ENCODE measurements at regions not wholly inside any gene's neighbourhood (a gene's known extent, or its start where the extent isn't known, plus 50 kb on each side); places are given as distances from the start of the nearest gene placed in this dataset.

- ATAC-seq (ENCODE audit: low FRiP score) (no peak), DNase-seq (peak in 1 of 2 donors; percentile 66)
- no peaks in the 10 kb centered on the region for H3K9me3 ChIP-seq (ENCODE audit: control insufficient read depth, low read length)
- H3K4me1 ChIP-seq (ENCODE audit: control insufficient read depth in 1 of 2, insufficient read depth in 2 of 2, low read length in 2 of 2): no peaks in the 10 kb centered on the region
- WGBS, 2 donors: 67 to 73% methylated on average over 5 of the region's 5 CpGs
- no peaks in the 10 kb centered on the region for H3K27me3 ChIP-seq (ENCODE audit: control insufficient read depth in 1 of 2, insufficient read depth in 2 of 2, low read length in 1 of 2)
- H3K4me3 ChIP-seq (ENCODE audit: low read length in 2 of 2): no peak overlapping the region
- no peaks in the 10 kb centered on the region for H3K36me3 ChIP-seq (ENCODE audit: control insufficient read depth in 1 of 2, insufficient read depth in 2 of 2, low read length in 1 of 2)
- H3K27ac ChIP-seq (ENCODE audit: low read depth in 1 of 2, low read length in 2 of 2): no peak overlapping the region
- intact Hi-C loops (cut with DNase I): no loop called here
Observed at GRCh38 chr17:77793971-77794235, 164.6 kb upstream of the TNRC6C start.

GRCh38 chr17:77794846-77795245 lies 163.7 kb upstream of the TNRC6C start:
- ATAC-seq (ENCODE audit: low FRiP score) (no peak), DNase-seq (peak in 1 of 2 donors; percentile 54)
- Histone ChIP-seq H3K9me3 (ENCODE audit: control insufficient read depth, low read length) (no peaks in the 10 kb centered on the region), H3K4me3 (ENCODE audit: low read length in 2 of 2) (no peak overlapping the region), H3K27ac (ENCODE audit: low read depth in 1 of 2, low read length in 2 of 2) (no peak overlapping the region), H3K36me3 (ENCODE audit: control insufficient read depth in 1 of 2, insufficient read depth in 2 of 2, low read length in 1 of 2) (no peaks in the 10 kb centered on the region), H3K4me1 (ENCODE audit: control insufficient read depth in 1 of 2, insufficient read depth in 2 of 2, low read length in 2 of 2) (no peaks in the 10 kb centered on the region), H3K27me3 (ENCODE audit: control insufficient read depth in 1 of 2, insufficient read depth in 2 of 2, low read length in 1 of 2) (no peaks in the 10 kb centered on the region)
- 75 to 85% methylated on average over 6 of the region's 6 CpGs for WGBS, 2 donors
- intact Hi-C loops (cut with DNase I): loop anchor here in 1 of 2 donors (5.0 kb wide), 1 partner anchor 193 kb away; no protein-coding TSS in a partner anchor

- Histone ChIP-seq H3K9me3 (ENCODE audit: control insufficient read depth, low read length) (no peaks in the 10 kb centered on the region), H3K27ac (ENCODE audit: low read depth in 1 of 2, low read length in 2 of 2) (peak overlapping the region in 1 of 2 donors; percentile 73), H3K36me3 (ENCODE audit: control insufficient read depth in 1 of 2, insufficient read depth in 2 of 2, low read length in 1 of 2) (no peaks in the 10 kb centered on the region), H3K4me1 (ENCODE audit: control insufficient read depth in 1 of 2, insufficient read depth in 2 of 2, low read length in 2 of 2) (no peaks in the 10 kb centered on the region), H3K27me3 (ENCODE audit: control insufficient read depth in 1 of 2, insufficient read depth in 2 of 2, low read length in 1 of 2) (no peaks in the 10 kb centered on the region), H3K4me3 (ENCODE audit: low read length in 2 of 2) (no peak overlapping the region)
- intact Hi-C loops (cut with DNase I): loop anchor here in 1 of 2 donors (5.0 kb wide), 1 partner anchor 193 kb away; no protein-coding TSS in a partner anchor
- DNase-seq (peak in 1 of 2 donors; percentile 24), ATAC-seq (ENCODE audit: low FRiP score) (no peak)
- 68% methylated on average over 4 of the region's 4 CpGs for WGBS, 2 donors
Observed at GRCh38 chr17:77795685-77796084, 162.8 kb upstream of the TNRC6C start.

- peak; percentile 92 for ATAC-seq (ENCODE audit: low FRiP score)
- H3K27ac ChIP-seq (ENCODE audit: low read depth in 1 of 2, low read length in 2 of 2): peak overlapping the region in 1 of 2 donors; percentile 92
Observed at GRCh38 chr17:77796176-77796860, 162.2 kb upstream of the TNRC6C start.

GRCh38 chr17:77798031-77798430 lies 160.5 kb upstream of the TNRC6C start:
- Histone ChIP-seq H3K27me3 (ENCODE audit: control insufficient read depth in 1 of 2, insufficient read depth in 2 of 2, low read length in 1 of 2) (no peaks in the 10 kb centered on the region), H3K36me3 (ENCODE audit: control insufficient read depth in 1 of 2, insufficient read depth in 2 of 2, low read length in 1 of 2) (no peaks in the 10 kb centered on the region), H3K9me3 (ENCODE audit: control insufficient read depth, low read length) (no peaks in the 10 kb centered on the region), H3K27ac (ENCODE audit: low read depth in 1 of 2, low read length in 2 of 2) (no peak overlapping the region), H3K4me3 (ENCODE audit: low read length in 2 of 2) (no peak overlapping the region), H3K4me1 (ENCODE audit: control insufficient read depth in 1 of 2, insufficient read depth in 2 of 2, low read length in 2 of 2) (no peaks in the 10 kb centered on the region)
- DNase-seq (peak in 1 of 2 donors; percentile 25), ATAC-seq (ENCODE audit: low FRiP score) (no peak)
- intact Hi-C loops (cut with DNase I): loop anchor here in 1 of 2 donors (5.0 kb wide), 1 partner anchor 196 kb away; no protein-coding TSS in a partner anchor
- WGBS, 2 donors: 93 to 95% methylated on average over 7 of the region's 7 CpGs

More at GRCh38 chr17:77796176-77796860, 162.2 kb upstream of the TNRC6C start:
- Histone ChIP-seq H3K36me3 (ENCODE audit: control insufficient read depth in 1 of 2, insufficient read depth in 2 of 2, low read length in 1 of 2) (no peaks in the 10 kb centered on the region), H3K4me1 (ENCODE audit: control insufficient read depth in 1 of 2, insufficient read depth in 2 of 2, low read length in 2 of 2) (no peaks in the 10 kb centered on the region), H3K4me3 (ENCODE audit: low read length in 2 of 2) (no peak overlapping the region), H3K27me3 (ENCODE audit: control insufficient read depth in 1 of 2, insufficient read depth in 2 of 2, low read length in 1 of 2) (no peaks in the 10 kb centered on the region), H3K9me3 (ENCODE audit: control insufficient read depth, low read length) (no peaks in the 10 kb centered on the region)
- intact Hi-C loops (cut with DNase I): loop anchor here in 1 of 2 donors (5.0 kb wide), 1 partner anchor 194 kb away; no protein-coding TSS in a partner anchor
- WGBS, 2 donors: 6 to 8% methylated on average over 9 of the region's 9 CpGs
- DNase-seq: peak; percentile 87 to 94

GRCh38 chr17:77798481-77798880 lies 160.0 kb upstream of the TNRC6C start:
- DNase-seq (peak in 1 of 2 donors; percentile 67), ATAC-seq (ENCODE audit: low FRiP score) (no peak)
- H3K27me3 ChIP-seq (ENCODE audit: control insufficient read depth in 1 of 2, insufficient read depth in 2 of 2, low read length in 1 of 2): no peaks in the 10 kb centered on the region
- no peak overlapping the region for H3K27ac ChIP-seq (ENCODE audit: low read depth in 1 of 2, low read length in 2 of 2)
- intact Hi-C loops (cut with DNase I): loop anchor here in 1 of 2 donors (5.0 kb wide), 1 partner anchor 196 kb away; no protein-coding TSS in a partner anchor
- H3K4me1 ChIP-seq (ENCODE audit: control insufficient read depth in 1 of 2, insufficient read depth in 2 of 2, low read length in 2 of 2): no peaks in the 10 kb centered on the region
- H3K9me3 ChIP-seq (ENCODE audit: control insufficient read depth, low read length): no peaks in the 10 kb centered on the region
- WGBS, 2 donors: 97 to 98% methylated on average over 8 of the region's 8 CpGs
- no peak overlapping the region for H3K4me3 ChIP-seq (ENCODE audit: low read length in 2 of 2)
- H3K36me3 ChIP-seq (ENCODE audit: control insufficient read depth in 1 of 2, insufficient read depth in 2 of 2, low read length in 1 of 2): no peaks in the 10 kb centered on the region

GRCh38 chr17:77800816-77801215 lies 157.7 kb upstream of the TNRC6C start:
- no peak overlapping the region for H3K4me3 ChIP-seq (ENCODE audit: low read length in 2 of 2)
- 85 to 86% methylated on average over 15 of the region's 15 CpGs for WGBS, 2 donors
- H3K4me1 ChIP-seq (ENCODE audit: control insufficient read depth in 1 of 2, insufficient read depth in 2 of 2, low read length in 2 of 2): no peaks in the 10 kb centered on the region
- H3K27ac ChIP-seq (ENCODE audit: low read depth in 1 of 2, low read length in 2 of 2): no peak overlapping the region
- DNase-seq (peak in 1 of 2 donors; percentile 57), ATAC-seq (ENCODE audit: low FRiP score) (no peak)
- no peaks in the 10 kb centered on the region for H3K36me3 ChIP-seq (ENCODE audit: control insufficient read depth in 1 of 2, insufficient read depth in 2 of 2, low read length in 1 of 2)
- intact Hi-C loops (cut with DNase I): no loop called here
- no peaks in the 10 kb centered on the region for H3K9me3 ChIP-seq (ENCODE audit: control insufficient read depth, low read length)
- no peaks in the 10 kb centered on the region for H3K27me3 ChIP-seq (ENCODE audit: control insufficient read depth in 1 of 2, insufficient read depth in 2 of 2, low read length in 1 of 2)

GRCh38 chr17:77801545-77802332 lies 156.8 kb upstream of the TNRC6C start:
- no peaks in the 10 kb centered on the region for H3K9me3 ChIP-seq (ENCODE audit: control insufficient read depth, low read length)
- 91 to 92% methylated on average over 20 of the region's 20 CpGs for WGBS, 2 donors
- H3K27me3 ChIP-seq (ENCODE audit: control insufficient read depth in 1 of 2, insufficient read depth in 2 of 2, low read length in 1 of 2): no peaks in the 10 kb centered on the region
- intact Hi-C loops (cut with DNase I): no loop called here
- no peaks in the 10 kb centered on the region for H3K4me1 ChIP-seq (ENCODE audit: control insufficient read depth in 1 of 2, insufficient read depth in 2 of 2, low read length in 2 of 2)
- H3K27ac ChIP-seq (ENCODE audit: low read depth in 1 of 2, low read length in 2 of 2): no peak overlapping the region
- no peaks in the 10 kb centered on the region for H3K36me3 ChIP-seq (ENCODE audit: control insufficient read depth in 1 of 2, insufficient read depth in 2 of 2, low read length in 1 of 2)
- DNase-seq (no peak), ATAC-seq (ENCODE audit: low FRiP score) (no peak)
- no peak overlapping the region for H3K4me3 ChIP-seq (ENCODE audit: low read length in 2 of 2)

GRCh38 chr17:77802333-77802615 lies 156.2 kb upstream of the TNRC6C start:
- 62 to 63% methylated on average over 9 of the region's 9 CpGs for WGBS, 2 donors
- ATAC-seq (ENCODE audit: low FRiP score): no peak

More at GRCh38 chr17:77802333-77802615, 156.2 kb upstream of the TNRC6C start:
- Histone ChIP-seq H3K27me3 (ENCODE audit: control insufficient read depth in 1 of 2, insufficient read depth in 2 of 2, low read length in 1 of 2) (no peaks in the 10 kb centered on the region), H3K9me3 (ENCODE audit: control insufficient read depth, low read length) (no peaks in the 10 kb centered on the region), H3K4me1 (ENCODE audit: control insufficient read depth in 1 of 2, insufficient read depth in 2 of 2, low read length in 2 of 2) (no peaks in the 10 kb centered on the region), H3K27ac (ENCODE audit: low read depth in 1 of 2, low read length in 2 of 2) (no peak overlapping the region), H3K36me3 (ENCODE audit: control insufficient read depth in 1 of 2, insufficient read depth in 2 of 2, low read length in 1 of 2) (no peaks in the 10 kb centered on the region), H3K4me3 (ENCODE audit: low read length in 2 of 2) (no peak overlapping the region)
- intact Hi-C loops (cut with DNase I): no loop called here
- peak in 1 of 2 donors; percentile 49 for DNase-seq
